ENCODE measurements at regions not wholly inside any gene's neighbourhood (a gene's known extent, or its start where the extent isn't known, plus 50 kb on each side); places are given as distances from the start of the nearest gene placed in this dataset.

GRCh38 chr14:29352706-29353080 is 575.0 kb downstream of the PRKD1 start:
- no peaks in the 10 kb centered on the region for H3K9me1 ChIP-seq (ENCODE audit: control insufficient read depth, insufficient read depth, low read length)
- H3K9me3 ChIP-seq (replicated peaks; ENCODE audit: control insufficient read depth, insufficient read depth, low read depth, low read length) = no peaks in the 10 kb centered on the region
- FAIRE-seq = no peak
- no peak overlapping the region for H2AFZ ChIP-seq (ENCODE audit: low read depth, low read length)
- no peaks in the 10 kb centered on the region for H4K20me1 ChIP-seq (replicated peaks; ENCODE audit: control insufficient read depth, insufficient read depth, low read length)
- in situ Hi-C loops (cut with MboI) = no loop called here
- no peaks in the 10 kb centered on the region for H3K4me1 ChIP-seq (replicated peaks in 1 of 2; ENCODE audit: control insufficient read depth in 2 of 2, insufficient read depth in 2 of 2, low read length in 2 of 2)
- no peaks in the 10 kb centered on the region for H3K79me2 ChIP-seq (ENCODE audit: control insufficient read depth, insufficient read depth, low read length)
- H3K36me3 ChIP-seq (ENCODE audit: control insufficient read depth, insufficient read depth, low read length) = no peaks in the 10 kb centered on the region
- no peak overlapping the region for H3K4me3 ChIP-seq
- WGBS (ENCODE audit: insufficient coverage, low coverage, missing lambda C conversion rate) = 0% methylated on average over 1 of the region's 1 CpG
- ATAC-seq = no peak
- TF ChIP-seq TSHZ1 (CRISPR knock-in tag; IDR thresholded peaks at IDR 0.05) = no peak
- TF ChIP-seq KLF6 (CRISPR knock-in tag; IDR thresholded peaks at IDR 0.05; ENCODE audit: borderline replicate concordance) = no peak
- TF ChIP-seq MXI1 (IDR thresholded peaks at IDR 0.05; ENCODE audit: low read depth, low read length) = no peak
- no peak overlapping the region for H3K4me2 ChIP-seq (ENCODE audit: insufficient read depth, low read length)
- POLR2A ChIA-PET = no interaction called here
- no peak overlapping the region for H3K9ac ChIP-seq (ENCODE audit: insufficient read depth in 1 of 2, low read depth in 2 of 2, low read length in 2 of 2)
- no peaks in the 10 kb centered on the region for H3K27me3 ChIP-seq (ENCODE audit: control insufficient read depth in 2 of 2, insufficient read depth in 2 of 2, low read length in 2 of 2)
- no peak overlapping the region for H3K27ac ChIP-seq (ENCODE audit: extremely low read depth, low read depth, low read length)
- BruUV-seq (replicated peaks) = no TSS peak
- DNase-seq (ENCODE audit: extremely low read depth in 1 of 4, low spot score in 3 of 4) = no peak
- intact Hi-C loops (cut with micrococcal nuclease) = no loop called here
- CTCF ChIA-PET (ENCODE audit: low intra/inter-chr PET ratio) = no interaction called here
